Trophoblast cell (in vitro differentiated cells and primary cell): ENCODE measurements at regions not wholly inside any gene's neighbourhood (a gene's known extent, or its start where the extent isn't known, plus 50 kb on each side); places are given as distances from the start of the nearest gene placed in this dataset.

ENCODE experiments used
- DNase-seq, 2 donors: peaks; one replicate each; pipeline ENCODE4 v3.0.0-alpha.2; 2016
- H2AFZ ChIP-seq: 2 replicates; pipeline ENCODE4 v1.6.1; 2013; ENCODE audit warnings: low read length, moderate library complexity, mild to moderate bottlenecking; ENCODE audit not compliant: insufficient read depth, poor library complexity
- H2AK5ac ChIP-seq: 2 replicates; pipeline ENCODE4 v1.6.1; 2013; ENCODE audit warnings: mild to moderate bottlenecking, low read length
- H2BK120ac ChIP-seq: 2 replicates; pipeline ENCODE4 v1.6.1; 2013; ENCODE audit warnings: low read length, mild to moderate bottlenecking, moderate library complexity; ENCODE audit not compliant: insufficient read depth, poor library complexity
- H2BK12ac ChIP-seq: 2 replicates; pipeline ENCODE4 v1.6.1; 2013; ENCODE audit warnings: mild to moderate bottlenecking, low read length, moderate library complexity
- H2BK5ac ChIP-seq: 2 replicates; pipeline ENCODE4 v1.6.1; 2013; ENCODE audit warnings: low read length, low read depth, moderate library complexity, mild to moderate bottlenecking; ENCODE audit not compliant: poor library complexity
- H3K14ac ChIP-seq: 2 replicates; pipeline ENCODE4 v1.6.1; 2013; ENCODE audit warnings: mild to moderate bottlenecking, low read length
- H3K18ac ChIP-seq: 2 replicates; pipeline ENCODE4 v1.6.1; 2013; ENCODE audit warnings: mild to moderate bottlenecking, low read length
- H3K23ac ChIP-seq: 2 replicates; pipeline ENCODE4 v1.6.1; 2013; ENCODE audit warnings: low read length
- H3K27ac ChIP-seq: 2 replicates; pipeline ENCODE4 v1.5.1; 2013; ENCODE audit warnings: low read depth, mild to moderate bottlenecking, inconsistent platforms, low read length, moderate library complexity
- H3K27me3 ChIP-seq: 2 replicates; pipeline ENCODE4 v1.6.1; 2013; ENCODE audit warnings: inconsistent platforms, mild to moderate bottlenecking, low read length, moderate library complexity; ENCODE audit not compliant: insufficient read depth
- H3K36me3 ChIP-seq, 2 experiments: 1 replicate in 1 of 2; 2 replicates in 1 of 2; pipeline ENCODE4 v1.6.1; 2013; ENCODE audit warnings: low read length in 2 of 2, mild to moderate bottlenecking in 2 of 2, moderate library complexity in 1 of 2; ENCODE audit not compliant: insufficient read depth in 2 of 2, control insufficient read depth in 1 of 2
- H3K4ac ChIP-seq: 2 replicates; pipeline ENCODE4 v1.6.1; 2013; ENCODE audit warnings: low read depth, mild to moderate bottlenecking, low read length, moderate library complexity
- H3K4me1 ChIP-seq, 2 experiments: 1 replicate in 1 of 2; 2 replicates in 1 of 2; pipeline ENCODE4 v1.6.1; 2013; ENCODE audit warnings: low read length in 2 of 2, mild to moderate bottlenecking in 2 of 2, moderate library complexity in 1 of 2; ENCODE audit not compliant: insufficient read depth in 2 of 2, control insufficient read depth in 1 of 2
- H3K4me2 ChIP-seq: 2 replicates; pipeline ENCODE4 v1.6.1; 2013; ENCODE audit warnings: inconsistent platforms, mild to moderate bottlenecking, low read length, moderate library complexity
- H3K4me3 ChIP-seq: 2 replicates; pipeline ENCODE4 v1.5.1; 2013; ENCODE audit warnings: mild to moderate bottlenecking, low read depth, low read length, inconsistent platforms
- H3K79me1 ChIP-seq: one replicate; pipeline ENCODE4 v1.6.1; 2013; ENCODE audit warnings: low read length
- H3K79me2 ChIP-seq: 2 replicates; pipeline ENCODE4 v1.6.1; 2013; ENCODE audit warnings: low read length, mild to moderate bottlenecking; ENCODE audit not compliant: control insufficient read depth, insufficient read depth, poor library complexity
- H3K9ac ChIP-seq: 2 replicates; pipeline ENCODE4 v1.6.1; 2013; ENCODE audit warnings: mild to moderate bottlenecking, low read length
- H3K9me3 ChIP-seq: 2 replicates; pipeline ENCODE4 v1.6.1; 2013; ENCODE audit warnings: low read depth, mild to moderate bottlenecking, control low read depth, inconsistent platforms, low read length; ENCODE audit not compliant: insufficient read depth
- H4K12ac ChIP-seq: 2 replicates; pipeline ENCODE4 v1.6.1; 2013; ENCODE audit warnings: low read depth, mild to moderate bottlenecking, low read length, moderate library complexity
- H4K8ac ChIP-seq: 2 replicates; pipeline ENCODE4 v1.6.1; 2013; ENCODE audit warnings: low read depth, mild to moderate bottlenecking, low read length, moderate library complexity
- H4K91ac ChIP-seq: one replicate; pipeline ENCODE4 v1.6.1; 2013; ENCODE audit warnings: low read depth, mild to moderate bottlenecking, low read length, moderate library complexity
- WGBS: extraction: QIAGEN DNeasy Blood & Tissue Kit; methylation state at CpG from one replicate; pipeline ENCODE4 v1.1.7; 2013; ENCODE audit warnings: missing lambda C conversion rate; ENCODE audit not compliant: insufficient read length, insufficient coverage; ENCODE audit errors: extremely low coverage; 5-methylcytosine and 5-hydroxymethylcytosine counted together

GRCh38 chrX:45601052-45601451, 400.4 kb upstream of the DIPK2B start:
- Histone ChIP-seq H2BK12ac (no peak overlapping the region), H3K14ac (no peak overlapping the region), H3K9me3 (no peaks in the 10 kb centered on the region), H3K4ac (no peak overlapping the region), H3K9ac (no peak overlapping the region), H4K91ac (no peak overlapping the region), H3K79me1 (no peaks in the 10 kb centered on the region), H3K4me1 (no peaks in the 10 kb centered on the region), H3K23ac (no peak overlapping the region), H2BK120ac (no peak overlapping the region), H4K8ac (no peak overlapping the region), H3K4me2 (no peak overlapping the region), H3K18ac (no peak overlapping the region), H2BK5ac (no peak overlapping the region), H3K4me3 (no peak overlapping the region), H2AFZ (no peak overlapping the region), H3K79me2 (no peaks in the 10 kb centered on the region), H3K27me3 (no peaks in the 10 kb centered on the region), H3K36me3 (no peaks in the 10 kb centered on the region), H3K27ac (no peak overlapping the region), H2AK5ac (no peak overlapping the region), H4K12ac (no peak overlapping the region)
- DNase-seq = no peak
- no CpG with 5 or more reads among the region's 5 CpGs for WGBS

GRCh38 chrX:45598861-45599260, 398.2 kb upstream of the DIPK2B start:
- Histone ChIP-seq H3K9ac (no peak overlapping the region), H3K4ac (no peak overlapping the region)

GRCh38 chrX:45596188-45596808, 395.6 kb upstream of the DIPK2B start:
- Histone ChIP-seq H3K36me3 (no peaks in the 10 kb centered on the region), H4K12ac (no peak overlapping the region), H2AK5ac (no peak overlapping the region), H3K27me3 (no peaks in the 10 kb centered on the region), H4K91ac (no peak overlapping the region), H3K9ac (no peak overlapping the region), H2BK120ac (no peak overlapping the region), H3K14ac (no peak overlapping the region), H3K4me3 (no peak overlapping the region), H3K23ac (no peak overlapping the region), H3K9me3 (no peaks in the 10 kb centered on the region), H2BK5ac (no peak overlapping the region), H3K18ac (no peak overlapping the region), H3K79me2 (no peaks in the 10 kb centered on the region), H2BK12ac (no peak overlapping the region), H3K4ac (no peak overlapping the region), H2AFZ (no peak overlapping the region), H4K8ac (no peak overlapping the region), H3K4me1 (no peaks in the 10 kb centered on the region), H3K79me1 (no peaks in the 10 kb centered on the region), H3K4me2 (no peak overlapping the region), H3K27ac (no peak overlapping the region)
- DNase-seq = no peak
- WGBS = no CpG with 5 or more reads among the region's 2 CpGs

More at GRCh38 chrX:45598861-45599260, 398.2 kb upstream of the DIPK2B start:
- no peak overlapping the region for H4K12ac ChIP-seq
- H2BK5ac ChIP-seq = no peak overlapping the region
- no peak overlapping the region for H2AK5ac ChIP-seq
- H2BK12ac ChIP-seq = no peak overlapping the region
- no peaks in the 10 kb centered on the region for H3K27me3 ChIP-seq
- no peak overlapping the region for H4K8ac ChIP-seq
- H3K9me3 ChIP-seq = no peaks in the 10 kb centered on the region
- no peak overlapping the region for H4K91ac ChIP-seq
- peak in 1 of 2 donors; percentile 27 for DNase-seq
- H2AFZ ChIP-seq = no peak overlapping the region
- H3K4me1 ChIP-seq = no peaks in the 10 kb centered on the region
- no peaks in the 10 kb centered on the region for H3K79me1 ChIP-seq
- no peak overlapping the region for H2BK120ac ChIP-seq
- H3K23ac ChIP-seq = no peak overlapping the region
- H3K79me2 ChIP-seq = no peaks in the 10 kb centered on the region
- no peak overlapping the region for H3K14ac ChIP-seq
- H3K36me3 ChIP-seq = no peaks in the 10 kb centered on the region
- H3K4me3 ChIP-seq = no peak overlapping the region
- no peak overlapping the region for H3K18ac ChIP-seq
- H3K27ac ChIP-seq = no peak overlapping the region
- WGBS = no CpG with 5 or more reads among the region's 3 CpGs
- H3K4me2 ChIP-seq = no peak overlapping the region

- no peak overlapping the region for H3K27ac ChIP-seq
- no peak overlapping the region for H3K18ac ChIP-seq
- no peaks in the 10 kb centered on the region for H3K36me3 ChIP-seq
- H3K4me2 ChIP-seq = no peak overlapping the region
- H3K79me2 ChIP-seq = no peaks in the 10 kb centered on the region
- no peaks in the 10 kb centered on the region for H3K27me3 ChIP-seq
- no peak overlapping the region for H3K4ac ChIP-seq
- no peak overlapping the region for H4K91ac ChIP-seq
- H3K23ac ChIP-seq = no peak overlapping the region
- no peak overlapping the region for H3K14ac ChIP-seq
- no peak overlapping the region for H2BK12ac ChIP-seq
- DNase-seq = no peak
- H3K4me1 ChIP-seq = no peaks in the 10 kb centered on the region
- H3K79me1 ChIP-seq = no peaks in the 10 kb centered on the region
- WGBS = no CpG with 5 or more reads among the region's 3 CpGs
- H3K9me3 ChIP-seq = no peaks in the 10 kb centered on the region
- no peak overlapping the region for H2AK5ac ChIP-seq
- no peak overlapping the region for H3K4me3 ChIP-seq
- no peak overlapping the region for H2BK5ac ChIP-seq
- H2AFZ ChIP-seq = no peak overlapping the region
- no peak overlapping the region for H2BK120ac ChIP-seq
- no peak overlapping the region for H3K9ac ChIP-seq
- no peak overlapping the region for H4K8ac ChIP-seq
- H4K12ac ChIP-seq = no peak overlapping the region
These were observed 391.4 kb upstream of the DIPK2B start for GRCh38 chrX:45592101-45592500.
